SHP77 treated with DMSO at 0.1 percent for 48 hours (cell line): ENCODE measurements at regions not wholly inside any gene's neighbourhood (a gene's known extent, or its start where the extent isn't known, plus 50 kb on each side); places are given as distances from the start of the nearest gene placed in this dataset.
"Not testable (repeated sequence)": the region's sequence is repeated elsewhere in the genome, so short reads cannot be mapped to it uniquely, and the experiment has no call there.

Experiments used
- DNase-seq: peaks from one replicate; lab custom pipeline; 2025; lab: John Stamatoyannopoulos, UW

GRCh38 chr12:58009405-58010195, 68.2 kb downstream of the ATP23 start:
- DNase-seq, result no peak

- DNase-seq, result no peak
These were observed 70.3 kb downstream of the ATP23 start for GRCh38 chr12:58011676-58012075.

GRCh38 chr12:58022379-58023020, 81.1 kb downstream of the ATP23 start:
- not testable (repeated sequence) for DNase-seq

- no peak for DNase-seq
These were observed 84.1 kb downstream of the ATP23 start for GRCh38 chr12:58025431-58025830.

GRCh38 chr12:58026426-58026825, 85.1 kb downstream of the ATP23 start:
- DNase-seq, result no peak

GRCh38 chr12:58026897-58027891, 85.8 kb downstream of the ATP23 start:
- no peak for DNase-seq

- DNase-seq, result no peak
These were observed 86.9 kb downstream of the ATP23 start for GRCh38 chr12:58028294-58028693.

- DNase-seq, result no peak
These were observed 87.9 kb downstream of the ATP23 start for GRCh38 chr12:58029260-58029659.

- DNase-seq, result no peak
These were observed 89.4 kb downstream of the ATP23 start for GRCh38 chr12:58030566-58031279.

- no peak for DNase-seq
These were observed 90.8 kb downstream of the ATP23 start for GRCh38 chr12:58032156-58032555.

- no peak for DNase-seq
These were observed 92.5 kb downstream of the ATP23 start for GRCh38 chr12:58033831-58034230.

- DNase-seq, result no peak
These were observed 92.9 kb downstream of the ATP23 start for GRCh38 chr12:58034311-58034710.

- DNase-seq, result no peak
These were observed 93.3 kb downstream of the ATP23 start for GRCh38 chr12:58034712-58035111.

GRCh38 chr12:58041441-58041840, 100.1 kb downstream of the ATP23 start:
- no peak for DNase-seq

- no peak for DNase-seq
These were observed 103.6 kb downstream of the ATP23 start for GRCh38 chr12:58044966-58045365.

GRCh38 chr12:58046271-58046670, 104.9 kb downstream of the ATP23 start:
- no peak for DNase-seq

GRCh38 chr12:58051378-58051777, 110.0 kb downstream of the ATP23 start:
- no peak for DNase-seq

GRCh38 chr12:58064666-58065065, 123.3 kb downstream of the ATP23 start:
- no peak for DNase-seq

- no peak for DNase-seq
These were observed 124.9 kb downstream of the ATP23 start for GRCh38 chr12:58066296-58066695.

GRCh38 chr12:58067610-58068387, 126.4 kb downstream of the ATP23 start:
- no peak for DNase-seq

- DNase-seq, result no peak
These were observed 127.3 kb downstream of the ATP23 start for GRCh38 chr12:58068706-58069105.
